Fibroblast of lung (primary cell): ENCODE measurements at regions not wholly inside any gene's neighbourhood (a gene's known extent, or its start where the extent isn't known, plus 50 kb on each side); places are given as distances from the start of the nearest gene placed in this dataset.
A peak's percentile ranks its signal among the peaks of the same experiment; 100 is the strongest.
"Not testable (repeated sequence)": the region's sequence is repeated elsewhere in the genome, so short reads cannot be mapped to it uniquely, and the experiment has no call there.

Experiments used
- DNase-seq, 2 donors: peaks; one replicate each; pipeline versions ENCODE4 v3.0.0 to v3.0.0-alpha.2; 2010; ENCODE audit warnings: low read depth in 2 of 2
- H2AFZ ChIP-seq: 2 replicates; pipeline ENCODE4 v1.5.1; 2012; ENCODE audit warnings: low read length, control low read depth, inconsistent platforms
- H3K27ac ChIP-seq: 2 replicates; pipeline ENCODE4 v1.5.1; 2011; ENCODE audit warnings: low read length, control low read depth; ENCODE audit not compliant: insufficient read depth
- H3K27me3 ChIP-seq: 2 replicates; pipeline ENCODE4 v1.5.1; 2011; ENCODE audit warnings: mild to moderate bottlenecking, low read length; ENCODE audit not compliant: control insufficient read depth, insufficient read depth
- H3K36me3 ChIP-seq: 2 replicates; pipeline ENCODE4 v1.5.1; 2011; ENCODE audit warnings: low read length; ENCODE audit not compliant: control insufficient read depth, insufficient read depth
- H3K4me1 ChIP-seq: 2 replicates; pipeline ENCODE4 v1.5.1; 2011; ENCODE audit warnings: low read length; ENCODE audit not compliant: control insufficient read depth, insufficient read depth; ENCODE audit errors: extremely low read depth
- H3K4me2 ChIP-seq: 2 replicates; pipeline ENCODE4 v1.5.1; 2011; ENCODE audit warnings: low read length, control low read depth; ENCODE audit not compliant: insufficient read depth; ENCODE audit errors: extremely low read depth
- H3K4me3 ChIP-seq, 4 experiments: fragments of 200-600 bp in 1 of 4; sonication (generic) in 1 of 4; replicated peaks in 1 of 4; 2 replicates each; pipeline ENCODE4 v1.5.1; 2011 to 2016; ENCODE audit warnings: low read length in 4 of 4, low read depth in 3 of 4, mild to moderate bottlenecking in 3 of 4, control low read depth in 2 of 4, inconsistent platforms in 1 of 4, mixed read lengths in 1 of 4; ENCODE audit not compliant: insufficient read depth in 1 of 4; ENCODE audit errors: control extremely low read depth in 1 of 4
- H3K79me2 ChIP-seq: 2 replicates; pipeline ENCODE4 v1.5.1; 2012; ENCODE audit warnings: mild to moderate bottlenecking, low read length, inconsistent platforms; ENCODE audit not compliant: control insufficient read depth, insufficient read depth
- H3K9ac ChIP-seq: 2 replicates; pipeline ENCODE4 v1.5.1; 2011; ENCODE audit warnings: mild to moderate bottlenecking, low read length, control low read depth; ENCODE audit not compliant: insufficient read depth
- H3K9me3 ChIP-seq: 2 replicates; pipeline ENCODE4 v1.5.1; 2012; ENCODE audit warnings: low read depth, low read length; ENCODE audit not compliant: control insufficient read depth, insufficient read depth
- H4K20me1 ChIP-seq: 2 replicates; pipeline ENCODE4 v1.5.1; 2011; ENCODE audit warnings: low read length; ENCODE audit not compliant: control insufficient read depth, insufficient read depth; ENCODE audit errors: extremely low read depth
- CTCF ChIP-seq, 2 donors: IDR thresholded peaks in 1 of 2; conservative IDR thresholded peaks in 1 of 2; 1 replicate in 1 of 2; 2 replicates in 1 of 2; pipeline ENCODE4 v1.5.1; 2011 to 2012; ENCODE audit warnings: low read length in 2 of 2, control low read depth in 1 of 2, inconsistent platforms in 1 of 2, low read depth in 1 of 2, mild to moderate bottlenecking in 1 of 2
- EZH2 ChIP-seq: IDR thresholded peaks from 2 replicates; pipeline ENCODE4 v1.5.1; 2012; ENCODE audit warnings: low read length, control low read depth, mild to moderate bottlenecking; ENCODE audit errors: missing control alignments

- no peak overlapping the region for H3K9ac ChIP-seq
- no peaks in the 10 kb centered on the region for H3K9me3 ChIP-seq
- DNase-seq, result peak; percentile 71 to 89
- H3K4me2 ChIP-seq, result no peak overlapping the region
- TF ChIP-seq CTCF (conservative IDR thresholded peaks at IDR 0.05 in 1 of 2, IDR thresholded peaks at IDR 0.05 in 1 of 2; ENCODE audit: low read depth in 1 of 2, low read length in 2 of 2) (peak; percentile 96), EZH2 (no peak)
- no peaks in the 10 kb centered on the region for H3K27me3 ChIP-seq
- no peak overlapping the region for H3K4me3 ChIP-seq
- H3K27ac ChIP-seq, result no peak overlapping the region
- H3K4me1 ChIP-seq, result no peaks in the 10 kb centered on the region
- H3K79me2 ChIP-seq, result no peaks in the 10 kb centered on the region
- H2AFZ ChIP-seq, result peak overlapping the region; percentile 35
- no peaks in the 10 kb centered on the region for H4K20me1 ChIP-seq
- H3K36me3 ChIP-seq, result no peaks in the 10 kb centered on the region
Measured at GRCh38 chr18:57881818-57882413, 78.8 kb upstream of the ATP8B1 start.

GRCh38 chr18:57879924-57880323, 76.8 kb upstream of the ATP8B1 start:
- not testable (repeated sequence) for H3K9me3 ChIP-seq, H3K79me2 ChIP-seq, H3K27me3 ChIP-seq, H3K27ac ChIP-seq, H3K4me2 ChIP-seq, H3K36me3 ChIP-seq, H2AFZ ChIP-seq, H3K4me3 ChIP-seq, H4K20me1 ChIP-seq, H3K4me1 ChIP-seq, H3K9ac ChIP-seq, DNase-seq

GRCh38 chr18:57869221-57869620, 66.1 kb upstream of the ATP8B1 start:
- Histone ChIP-seq H3K4me1 (no peaks in the 10 kb centered on the region), H3K9me3 (no peaks in the 10 kb centered on the region), H2AFZ (no peak overlapping the region), H3K4me3 (no peak overlapping the region), H4K20me1 (no peaks in the 10 kb centered on the region), H3K9ac (no peak overlapping the region), H3K27me3 (no peaks in the 10 kb centered on the region), H3K36me3 (no peaks in the 10 kb centered on the region), H3K27ac (no peak overlapping the region), H3K4me2 (no peak overlapping the region), H3K79me2 (no peaks in the 10 kb centered on the region)
- no peak for TF ChIP-seq EZH2
- TF ChIP-seq CTCF (conservative IDR thresholded peaks at IDR 0.05 in 1 of 2, IDR thresholded peaks at IDR 0.05 in 1 of 2; ENCODE audit: low read depth in 1 of 2, low read length in 2 of 2), result no peak
- peak; percentile 15 to 19 for DNase-seq
